HCT116 (cell line): ENCODE measurements at regions not wholly inside any gene's neighbourhood (a gene's known extent, or its start where the extent isn't known, plus 50 kb on each side); places are given as distances from the start of the nearest gene placed in this dataset.
"Not testable (repeated sequence)": the region's sequence is repeated elsewhere in the genome, so short reads cannot be mapped to it uniquely, and the experiment has no call there.

Experiments used
- ATAC-seq: fragments of 200-7000 bp; cut with Tn5 transposase; 2 replicates; pipeline ENCODE4 v1.9.1; 2020; ENCODE audit warnings: mild to moderate bottlenecking, moderate library complexity
- BruUV-seq: library from RNA; stranded (reverse); fragments of 400-500 nt; replicated peaks from 2 replicates; lab custom pipeline; 2021; lab: Mats Ljungman, UMichigan
- CTCF ChIA-PET: fragments of 300-600 bp; sonication (Branson Sonifier 250); formaldehyde crosslinking; loops from one replicate; lab custom pipeline; 2021; ENCODE audit warnings: antibody characterized with exemption; lab: Charles Lee
- POLR2A ChIA-PET: fragments of 300-600, 350-600 bp; sonication (Branson Sonifier 250); formaldehyde crosslinking; loops from one replicate; lab custom pipeline; 2021; ENCODE audit warnings: antibody characterized with exemption; lab: Charles Lee
- RAD21 ChIA-PET, 2 experiments: fragments of 300-600 bp; sonication (Branson Sonifier 250); formaldehyde crosslinking; loops; one replicate each; lab custom pipeline; 2023; ENCODE audit warnings: low total read pairs in 2 of 2; ENCODE audit not compliant: uncharacterized antibody in 2 of 2, unreplicated experiment in 2 of 2, low non-redundant PET in 1 of 2; lab: Charles Lee
- DNase-seq: peaks from one replicate; pipeline ENCODE4 v3.0.0-alpha.2; 2010; ENCODE audit warnings: low read depth, low spot score
- H2AFZ ChIP-seq: fragments of 200-600 bp; shearing (Covaris generic), sonication (generic); 2 replicates; pipeline ENCODE4 v1.6.1; 2017; ENCODE audit warnings: low read depth, mixed run types, mixed read lengths, antibody characterized with exemption, low read length; ENCODE audit not compliant: poor library complexity, severe bottlenecking
- H3K27ac ChIP-seq: 2 replicates; pipeline ENCODE4 v1.5.1; 2012; ENCODE audit warnings: low read depth, low read length
- H3K27me3 ChIP-seq: fragments of 200-600 bp; sonication (generic); 2 replicates; pipeline ENCODE4 v1.6.1; 2016; ENCODE audit warnings: mixed run types, low read length, mixed read lengths; ENCODE audit not compliant: insufficient read depth
- H3K36me3 ChIP-seq, 2 experiments: fragments of 200-500 bp in 1 of 2; fragments of 200-600 bp in 1 of 2; sonication (Bioruptor generic) in 1 of 2; sonication (generic) in 1 of 2; 2 replicates each; pipeline versions ENCODE4 v1.5.1 to v1.6.1; 2014 to 2016; ENCODE audit warnings: low read length in 2 of 2, inconsistent platforms in 1 of 2, mixed read lengths in 1 of 2, mixed run types in 1 of 2; ENCODE audit not compliant: insufficient read depth in 2 of 2, control insufficient read depth in 1 of 2
- H3K4me1 ChIP-seq, 2 experiments: fragments of 200-600 bp in 1 of 2; sonication (generic) in 1 of 2; 2 replicates each; pipeline versions ENCODE4 v1.5.1 to v1.6.1; 2012 to 2017; ENCODE audit warnings: low read length in 2 of 2, inconsistent platforms in 1 of 2, mild to moderate bottlenecking in 1 of 2, mixed read lengths in 1 of 2, mixed run types in 1 of 2, moderate library complexity in 1 of 2; ENCODE audit not compliant: insufficient read depth in 2 of 2, control insufficient read depth in 1 of 2
- H3K4me2 ChIP-seq: fragments of 200-600 bp; sonication (generic); 2 replicates; pipeline ENCODE4 v1.6.1; 2017; ENCODE audit warnings: mixed run types, low read length, mixed read lengths
- H3K4me3 ChIP-seq, 2 experiments: fragments of 200-600 bp in 1 of 2; sonication (generic) in 1 of 2; replicated peaks in 1 of 2; 2 replicates each; pipeline ENCODE4 v1.5.1; 2011 to 2016; ENCODE audit warnings: low read length in 2 of 2, control low read depth in 1 of 2, low read depth in 1 of 2, mild to moderate bottlenecking in 1 of 2, mixed read lengths in 1 of 2, mixed run types in 1 of 2
- H3K79me2 ChIP-seq: fragments of 200-600 bp; sonication (generic); 2 replicates; pipeline ENCODE4 v1.6.1; 2017; ENCODE audit warnings: mild to moderate bottlenecking, mixed run types, low read length, moderate library complexity, mixed read lengths; ENCODE audit not compliant: insufficient read depth
- H3K9ac ChIP-seq: fragments of 200-600 bp; sonication (generic); 2 replicates; pipeline ENCODE4 v1.6.1; 2016; ENCODE audit warnings: low read length, mixed read lengths
- H3K9me2 ChIP-seq: fragments of 200-600 bp; sonication (generic), shearing (Covaris generic); 2 replicates; pipeline ENCODE4 v1.6.1; 2017; ENCODE audit warnings: mixed run types, mild to moderate bottlenecking, moderate library complexity; ENCODE audit not compliant: insufficient read depth
- H3K9me3 ChIP-seq, 2 experiments: fragments of 200-500 bp in 1 of 2; fragments of 200-600 bp in 1 of 2; sonication (Bioruptor generic) in 1 of 2; sonication (generic) in 1 of 2; 2 replicates each; pipeline ENCODE4 v1.6.1; 2014 to 2017; ENCODE audit warnings: low read length in 2 of 2, mixed read lengths in 2 of 2, inconsistent platforms in 1 of 2, low read depth in 1 of 2, mild to moderate bottlenecking in 1 of 2, mixed run types in 1 of 2, moderate library complexity in 1 of 2; ENCODE audit not compliant: control insufficient read depth in 1 of 2, insufficient read depth in 1 of 2
- H4K20me1 ChIP-seq: fragments of 200-600 bp; sonication (generic), shearing (Covaris generic); 2 replicates; pipeline ENCODE4 v1.6.1; 2017; ENCODE audit warnings: mixed run types, mild to moderate bottlenecking, moderate library complexity; ENCODE audit not compliant: insufficient read depth
- CEBPB ChIP-seq: IDR thresholded peaks from 2 replicates; pipeline ENCODE4 v1.6.1; 2012; ENCODE audit warnings: low read depth
- EZH2 ChIP-seq: fragments of 200-600 bp; sonication (generic); IDR thresholded peaks from 2 replicates; pipeline ENCODE4 v1.6.1; 2017; ENCODE audit warnings: antibody characterized with exemption, mixed run types
- POLR2A ChIP-seq: IDR thresholded peaks from 2 replicates; pipeline ENCODE4 v1.7.0; 2011; ENCODE audit warnings: borderline replicate concordance; ENCODE audit not compliant: insufficient read depth, insufficient read length; ENCODE audit errors: extremely low read depth
- RAD21 ChIP-seq: IDR thresholded peaks from 2 replicates; pipeline ENCODE4 v1.6.1; 2012; ENCODE audit warnings: low read depth, mild to moderate bottlenecking
- intact Hi-C: fragments of 100-400 bp; cut with micrococcal nuclease; formaldehyde crosslinking; loops from 2 replicates; pipeline ENCODE4 v1.10.0; 2022
- TF ChIP-seq, protein P1 (sequence below), 3 experiments: fragments of 200-600 bp in 1 of 3; sonication (generic) in 1 of 3; IDR thresholded peaks in 2 of 3; conservative IDR thresholded peaks in 1 of 3; 2 replicates each; pipeline ENCODE4 v1.5.1; 2012 to 2017; ENCODE audit warnings: low read depth in 2 of 3, low read length in 2 of 3, antibody characterized with exemption in 1 of 3, borderline replicate concordance in 1 of 3, control low read depth in 1 of 3, mild to moderate bottlenecking in 1 of 3, mixed read lengths in 1 of 3, mixed run types in 1 of 3, moderate library complexity in 1 of 3; ENCODE audit not compliant: insufficient read depth in 1 of 3

- Histone ChIP-seq H3K4me2 (no peak overlapping the region), H3K27me3 (no peaks in the 10 kb centered on the region), H3K4me1 (no peaks in the 10 kb centered on the region), H3K79me2 (no peaks in the 10 kb centered on the region), H3K36me3 (no peaks in the 10 kb centered on the region), H3K9me3 (peaks cover 3 to 6% of the 10 kb centered on the region in 2 experiments; a peak in 2 of 4 replicates), H4K20me1 (no peaks in the 10 kb centered on the region), H3K27ac (no peak overlapping the region), H3K9me2 (no peaks in the 10 kb centered on the region), H3K9ac (no peak overlapping the region), H3K4me3 (no peak overlapping the region), H2AFZ (no peak overlapping the region)
- no peak for ATAC-seq
- TF ChIP-seq, protein P1, sequence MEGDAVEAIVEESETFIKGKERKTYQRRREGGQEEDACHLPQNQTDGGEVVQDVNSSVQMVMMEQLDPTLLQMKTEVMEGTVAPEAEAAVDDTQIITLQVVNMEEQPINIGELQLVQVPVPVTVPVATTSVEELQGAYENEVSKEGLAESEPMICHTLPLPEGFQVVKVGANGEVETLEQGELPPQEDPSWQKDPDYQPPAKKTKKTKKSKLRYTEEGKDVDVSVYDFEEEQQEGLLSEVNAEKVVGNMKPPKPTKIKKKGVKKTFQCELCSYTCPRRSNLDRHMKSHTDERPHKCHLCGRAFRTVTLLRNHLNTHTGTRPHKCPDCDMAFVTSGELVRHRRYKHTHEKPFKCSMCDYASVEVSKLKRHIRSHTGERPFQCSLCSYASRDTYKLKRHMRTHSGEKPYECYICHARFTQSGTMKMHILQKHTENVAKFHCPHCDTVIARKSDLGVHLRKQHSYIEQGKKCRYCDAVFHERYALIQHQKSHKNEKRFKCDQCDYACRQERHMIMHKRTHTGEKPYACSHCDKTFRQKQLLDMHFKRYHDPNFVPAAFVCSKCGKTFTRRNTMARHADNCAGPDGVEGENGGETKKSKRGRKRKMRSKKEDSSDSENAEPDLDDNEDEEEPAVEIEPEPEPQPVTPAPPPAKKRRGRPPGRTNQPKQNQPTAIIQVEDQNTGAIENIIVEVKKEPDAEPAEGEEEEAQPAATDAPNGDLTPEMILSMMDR (IDR thresholded peaks at IDR 0.05 in 2 of 3, conservative IDR thresholded peaks at IDR 0.05 in 1 of 3; ENCODE audit: borderline replicate concordance in 1 of 3, insufficient read depth in 1 of 3, low read depth in 2 of 3, low read length in 2 of 3) = no peak
- TF ChIP-seq EZH2 (no peak), CEBPB (no peak), RAD21 (no peak), POLR2A (no peak)
- ChIA-PET RAD21 (no interaction called here), POLR2A (no interaction called here), CTCF (no interaction called here)
- DNase-seq = no peak
- intact Hi-C loops = no loop called here
- no TSS peak for BruUV-seq
Measured at GRCh38 chr3:89032346-89033013, 74.9 kb upstream of the EPHA3 start.

- peaks cover 6 to 11% of the 10 kb centered on the region in 2 experiments; a peak in 2 of 4 replicates for H3K9me3 ChIP-seq
- BruUV-seq, POLR2A ChIA-PET, ATAC-seq, intact Hi-C loops, H3K36me3 ChIP-seq, H3K4me2 ChIP-seq, H3K4me1 ChIP-seq, H2AFZ ChIP-seq, H3K9ac ChIP-seq, H3K4me3 ChIP-seq, H3K27me3 ChIP-seq, H3K9me2 ChIP-seq, H3K27ac ChIP-seq, H4K20me1 ChIP-seq, RAD21 ChIA-PET, H3K79me2 ChIP-seq, DNase-seq, CTCF ChIA-PET: not testable (repeated sequence)
Measured at GRCh38 chr3:89034723-89035122, 72.7 kb upstream of the EPHA3 start.
